Small intestine (tissue), 7 donors: ENCODE measurements at regions not wholly inside any gene's neighbourhood (a gene's known extent, or its start where the extent isn't known, plus 50 kb on each side); places are given as distances from the start of the nearest gene placed in this dataset.

Experiments
- DNase-seq, 2 donors: peaks; one replicate each; pipeline versions ENCODE4 v3.0.0 to v3.0.0-alpha.2; 2013
- FAIRE-seq: peaks from 2 replicates; lab custom pipeline; 2012; peaks lifted over from hg19 to GRCh38; lab: Jason Lieb, UNC
- H3K27ac ChIP-seq, 3 donors: one replicate each; pipeline ENCODE4 v1.5.1; 2013; ENCODE audit warnings: low read length in 2 of 3, mild to moderate bottlenecking in 2 of 3, control low read depth in 1 of 3, inconsistent platforms in 1 of 3, low read depth in 1 of 3, moderate library complexity in 1 of 3
- H3K27me3 ChIP-seq, 3 donors: one replicate each; pipeline ENCODE4 v1.6.1; 2013; ENCODE audit warnings: low read length in 3 of 3, inconsistent platforms in 1 of 3; ENCODE audit not compliant: control insufficient read depth in 3 of 3, insufficient read depth in 3 of 3
- H3K36me3 ChIP-seq, 3 donors: one replicate each; pipeline ENCODE4 v1.6.1; 2013; ENCODE audit warnings: low read length in 3 of 3, inconsistent platforms in 1 of 3, low read depth in 1 of 3, mild to moderate bottlenecking in 1 of 3, moderate library complexity in 1 of 3; ENCODE audit not compliant: control insufficient read depth in 3 of 3, insufficient read depth in 2 of 3
- H3K4me1 ChIP-seq, 3 donors: one replicate each; pipeline ENCODE4 v1.6.1; 2013; ENCODE audit warnings: low read length in 2 of 3, inconsistent platforms in 1 of 3, low read depth in 1 of 3, mild to moderate bottlenecking in 1 of 3, moderate library complexity in 1 of 3; ENCODE audit not compliant: control insufficient read depth in 3 of 3, insufficient read depth in 2 of 3
- H3K4me3 ChIP-seq, 3 donors: one replicate each; pipeline ENCODE4 v1.5.1; 2013; ENCODE audit warnings: low read length in 3 of 3, control low read depth in 1 of 3, inconsistent platforms in 1 of 3, low read depth in 1 of 3, mild to moderate bottlenecking in 1 of 3, moderate library complexity in 1 of 3
- H3K9me3 ChIP-seq, 2 donors: one replicate each; pipeline ENCODE4 v1.6.1; 2013; ENCODE audit warnings: low read depth in 1 of 2, low read length in 1 of 2; ENCODE audit not compliant: control insufficient read depth in 2 of 2, insufficient read depth in 1 of 2
- WGBS, 3 donors: extraction: QIAGEN DNeasy Blood & Tissue Kit; methylation state at CpG; one replicate each; pipeline ENCODE4 v1.1.7; 2013; 5-methylcytosine and 5-hydroxymethylcytosine counted together
- donor health status: healthy with polysubstance abuse.
- donor health status: control.
- donor health status: control.
- donor health status: Bipolar disorder and iron deficiency.
- donor health status: healthy.

DNA sequence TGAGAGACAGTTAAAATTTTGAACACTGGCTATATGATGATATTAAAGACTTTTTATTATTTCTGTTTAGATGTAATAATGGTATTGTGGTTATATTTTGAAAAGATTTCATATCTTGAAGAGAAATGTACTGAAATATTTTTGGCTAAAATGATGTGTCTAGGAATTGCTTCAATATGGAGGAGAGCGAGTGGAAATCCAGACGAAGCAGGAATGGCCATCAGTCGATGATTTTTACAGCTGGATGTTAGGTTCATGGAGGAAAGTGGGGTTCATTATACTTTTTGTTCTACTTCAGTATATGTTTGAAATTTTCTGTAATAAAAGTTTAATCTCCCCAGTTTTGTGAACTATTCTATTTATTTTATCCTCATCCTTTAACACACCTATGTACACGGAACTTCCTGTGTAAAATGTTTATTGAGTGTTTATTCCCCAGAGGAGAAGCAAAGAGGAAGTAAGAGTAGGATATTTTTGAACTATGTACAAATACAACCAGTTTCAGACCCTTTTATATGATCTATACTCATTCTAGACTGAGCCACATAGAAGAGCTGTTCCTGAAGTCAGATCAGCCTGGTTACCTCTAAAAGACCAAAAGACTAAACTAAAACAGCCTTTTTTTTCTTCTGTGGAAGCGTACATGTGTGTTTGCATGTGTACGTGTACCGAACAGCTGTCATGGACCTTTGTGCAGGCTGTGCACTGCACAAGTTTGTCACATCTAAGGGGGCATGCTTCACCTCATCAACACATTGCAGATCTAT is 211.0 kb upstream of the NUDT4 start:
- H3K4me3 ChIP-seq, result no peak overlapping the region
- DNase-seq (no peak), FAIRE-seq (no peak)
- peaks cover 2 to 15% (median 4%) of the 10 kb centered on the region in 3 donors for H3K4me1 ChIP-seq
- peaks cover 0 to 2% of the 10 kb centered on the region in 2 donors for H3K9me3 ChIP-seq
- no peak overlapping the region for H3K27ac ChIP-seq
- H3K36me3 ChIP-seq, result no peaks in the 10 kb centered on the region
- H3K27me3 ChIP-seq, result no peaks in the 10 kb centered on the region
- WGBS, 3 donors, result 84 to 89% (median 86%) methylated on average over 7 of the region's 7 CpGs

- no peak for FAIRE-seq
- H3K27me3 ChIP-seq, result no peaks in the 10 kb centered on the region
- H3K36me3 ChIP-seq, result no peaks in the 10 kb centered on the region
- H3K4me1 ChIP-seq, result peaks cover 2 to 15% (median 4%) of the 10 kb centered on the region in 3 donors
- no peak overlapping the region for H3K27ac ChIP-seq
- peaks cover 0 to 2% of the 10 kb centered on the region in 2 donors for H3K9me3 ChIP-seq
- DNase-seq, result no peak
- H3K4me3 ChIP-seq, result no peak overlapping the region
- WGBS, 3 donors, result 31 to 61% (median 47%) methylated on average over 2 of the region's 2 CpGs
Measured at GRCh38 chr12:93167331-93167730, 210.4 kb upstream of the NUDT4 start.

DNA sequence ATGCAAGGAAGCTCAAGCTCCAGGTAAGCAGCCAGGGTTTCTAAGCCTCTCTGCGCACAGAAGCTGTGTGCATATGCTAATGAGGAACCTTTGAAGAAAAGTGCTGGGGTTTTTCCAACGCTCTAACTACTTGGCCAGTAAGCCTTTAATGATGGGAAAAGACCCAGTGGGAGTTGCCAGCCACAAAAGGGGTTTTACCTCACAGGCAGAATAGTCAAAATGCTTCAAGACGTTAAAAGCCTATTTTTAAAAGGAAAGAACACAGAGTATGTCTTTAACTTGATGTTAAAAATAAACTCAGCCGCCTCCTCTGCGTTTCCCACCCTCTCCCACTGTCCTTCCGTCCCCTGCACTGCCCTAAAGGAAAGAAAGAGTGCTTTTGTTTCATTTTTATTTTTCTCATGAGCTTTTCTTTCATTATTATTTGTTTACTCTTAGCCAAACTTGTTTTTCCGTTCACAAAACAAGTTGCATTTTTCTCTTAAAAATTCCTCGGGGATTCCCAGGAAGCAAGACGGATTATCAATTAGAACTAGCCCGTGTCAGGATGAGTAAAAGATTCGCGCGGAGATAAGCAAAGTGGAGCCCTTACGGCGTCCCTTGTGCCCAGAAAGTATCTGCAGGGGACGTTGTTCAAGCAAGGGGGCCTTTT is 209.8 kb upstream of the NUDT4 start:
- DNase-seq (peak; percentile 25 to 58), FAIRE-seq (no peak)
- no peaks in the 10 kb centered on the region for H3K36me3 ChIP-seq
- H3K27me3 ChIP-seq, result no peaks in the 10 kb centered on the region
- 12 to 17% (median 16%) methylated on average over 16 of the region's 16 CpGs for WGBS, 3 donors
- peak overlapping the region in 2 of 3 donors; percentile 30 to 58 for H3K27ac ChIP-seq
- H3K9me3 ChIP-seq, result peaks cover 0 to 2% of the 10 kb centered on the region in 2 donors
- peak overlapping the region in 2 of 3 donors; percentile 45 to 48 for H3K4me3 ChIP-seq
- H3K4me1 ChIP-seq, result peaks cover 2 to 15% (median 4%) of the 10 kb centered on the region in 3 donors

DNA sequence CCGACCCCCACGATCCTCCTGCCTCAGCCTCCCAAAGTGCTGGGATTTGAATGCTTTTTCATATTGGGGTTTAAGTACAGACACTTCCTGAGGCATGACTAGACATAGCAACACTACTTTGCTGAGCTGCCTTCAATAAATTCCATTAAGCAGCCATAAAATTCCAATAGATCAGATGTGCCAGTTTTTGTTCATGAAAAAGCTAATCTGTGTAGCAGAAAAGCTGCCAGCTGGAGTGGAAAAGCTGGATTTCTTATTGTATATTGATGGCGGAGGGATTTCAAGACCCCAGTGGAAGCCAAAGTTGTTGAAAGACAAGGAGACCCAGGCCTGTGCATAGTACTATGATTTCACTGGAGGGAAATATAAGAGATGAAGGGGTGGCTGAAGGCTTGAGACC is 209.0 kb upstream of the NUDT4 start:
- FAIRE-seq (no peak), DNase-seq (no peak)
- 90 to 92% (median 90%) methylated on average over 3 of the region's 3 CpGs for WGBS, 3 donors
- Histone ChIP-seq H3K36me3 (no peaks in the 10 kb centered on the region), H3K4me1 (peaks cover 2 to 12% (median 4%) of the 10 kb centered on the region in 3 donors), H3K9me3 (peaks cover 0 to 2% of the 10 kb centered on the region in 2 donors), H3K27ac (no peak overlapping the region), H3K27me3 (no peaks in the 10 kb centered on the region), H3K4me3 (no peak overlapping the region)

- no peak overlapping the region for H3K27ac ChIP-seq
- FAIRE-seq, result no peak
- no peaks in the 10 kb centered on the region for H3K36me3 ChIP-seq
- peaks cover 0 to 2% of the 10 kb centered on the region in 2 donors for H3K9me3 ChIP-seq
- no peak for DNase-seq
- no peaks in the 10 kb centered on the region for H3K27me3 ChIP-seq
- no peak overlapping the region for H3K4me3 ChIP-seq
- peaks cover 2 to 12% (median 4%) of the 10 kb centered on the region in 3 donors for H3K4me1 ChIP-seq
Measured at GRCh38 chr12:93169536-93169935, 208.2 kb upstream of the NUDT4 start.

DNA sequence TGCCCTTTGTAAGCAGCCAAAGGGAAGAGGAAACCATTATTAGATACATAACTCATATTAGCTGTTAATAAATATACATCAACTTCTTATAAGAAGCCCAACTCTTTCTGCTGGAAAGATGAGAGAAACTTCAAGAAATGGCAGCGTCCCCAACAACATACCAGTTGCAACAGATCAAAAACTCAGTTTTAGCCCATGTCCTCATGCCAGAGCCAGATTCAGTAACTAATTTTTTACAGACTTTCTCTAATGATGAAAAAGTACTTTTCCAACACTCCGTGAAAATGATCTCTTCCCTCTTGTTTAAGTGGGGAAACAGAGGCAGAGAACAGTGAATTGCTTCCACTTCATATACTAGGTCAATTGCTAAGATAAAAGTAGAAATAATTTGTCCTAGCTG is 206.8 kb upstream of the NUDT4 start:
- H3K27me3 ChIP-seq, result no peaks in the 10 kb centered on the region
- H3K4me1 ChIP-seq, result peaks cover 2 to 18% (median 4%) of the 10 kb centered on the region in 3 donors
- no peak for FAIRE-seq
- no peak for DNase-seq
- WGBS, 3 donors, result 62 to 97% (median 94%) methylated on average over 2 of the region's 2 CpGs
- H3K4me3 ChIP-seq, result no peak overlapping the region
- H3K36me3 ChIP-seq, result no peaks in the 10 kb centered on the region
- H3K27ac ChIP-seq, result no peak overlapping the region
- H3K9me3 ChIP-seq, result peaks cover 0 to 2% of the 10 kb centered on the region in 2 donors

- peak overlapping the region in 1 of 3 donors; percentile 1 for H3K27ac ChIP-seq
- no peaks in the 10 kb centered on the region for H3K27me3 ChIP-seq
- peaks cover 0 to 2% of the 10 kb centered on the region in 2 donors for H3K9me3 ChIP-seq
- FAIRE-seq (no peak), DNase-seq (no peak)
- peaks cover 0 to 35% (median 6%) of the 10 kb centered on the region in 3 donors for H3K4me1 ChIP-seq
- no peak overlapping the region for H3K4me3 ChIP-seq
- WGBS, 3 donors, result 72 to 78% (median 74%) methylated on average over 5 of the region's 5 CpGs
- H3K36me3 ChIP-seq, result no peaks in the 10 kb centered on the region
Measured at GRCh38 chr12:93173178-93173957, 204.4 kb upstream of the NUDT4 start.

DNA sequence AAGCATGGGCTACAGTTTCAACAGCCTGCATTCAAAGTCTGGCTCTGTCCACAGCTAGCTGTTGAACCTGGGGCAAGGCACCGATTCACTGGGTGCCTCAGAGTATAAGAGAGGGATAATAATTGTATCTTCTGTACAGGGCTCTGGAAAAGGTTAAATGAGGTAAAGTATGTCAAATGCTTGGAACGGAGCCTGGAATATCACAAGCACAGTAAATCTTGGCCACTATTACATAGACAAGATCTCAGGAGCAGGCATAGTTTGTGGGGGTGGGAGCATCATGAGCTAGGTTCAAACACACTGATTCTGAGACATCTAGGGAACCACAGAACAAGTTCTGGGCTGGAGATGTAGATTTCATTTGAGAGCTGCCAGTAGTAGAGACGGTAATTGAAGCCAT is 203.7 kb upstream of the NUDT4 start:
- no peaks in the 10 kb centered on the region for H3K27me3 ChIP-seq
- 24 to 44% (median 36%) methylated on average over 3 of the region's 3 CpGs for WGBS, 3 donors
- DNase-seq (no peak), FAIRE-seq (no peak)
- H3K9me3 ChIP-seq, result peaks cover 0 to 2% of the 10 kb centered on the region in 2 donors
- no peak overlapping the region for H3K4me3 ChIP-seq
- H3K36me3 ChIP-seq, result no peaks in the 10 kb centered on the region
- H3K27ac ChIP-seq, result peak overlapping the region in 1 of 3 donors; percentile 36
- H3K4me1 ChIP-seq, result peaks cover 0 to 35% (median 6%) of the 10 kb centered on the region in 3 donors
